CD4-positive, alpha-beta T cell treated with Interferon alpha-2 for 1 hour (primary cell): ENCODE measurements at regions not wholly inside any gene's neighbourhood (a gene's known extent, or its start where the extent isn't known, plus 50 kb on each side); places are given as distances from the start of the nearest gene placed in this dataset.
A peak's percentile ranks its signal among the peaks of the same experiment; 100 is the strongest.

Source experiments
- DNase-seq, 2 donors: peaks; one replicate each; pipeline ENCODE4 v3.0.0-alpha.2; 2020 to 2022

DNA sequence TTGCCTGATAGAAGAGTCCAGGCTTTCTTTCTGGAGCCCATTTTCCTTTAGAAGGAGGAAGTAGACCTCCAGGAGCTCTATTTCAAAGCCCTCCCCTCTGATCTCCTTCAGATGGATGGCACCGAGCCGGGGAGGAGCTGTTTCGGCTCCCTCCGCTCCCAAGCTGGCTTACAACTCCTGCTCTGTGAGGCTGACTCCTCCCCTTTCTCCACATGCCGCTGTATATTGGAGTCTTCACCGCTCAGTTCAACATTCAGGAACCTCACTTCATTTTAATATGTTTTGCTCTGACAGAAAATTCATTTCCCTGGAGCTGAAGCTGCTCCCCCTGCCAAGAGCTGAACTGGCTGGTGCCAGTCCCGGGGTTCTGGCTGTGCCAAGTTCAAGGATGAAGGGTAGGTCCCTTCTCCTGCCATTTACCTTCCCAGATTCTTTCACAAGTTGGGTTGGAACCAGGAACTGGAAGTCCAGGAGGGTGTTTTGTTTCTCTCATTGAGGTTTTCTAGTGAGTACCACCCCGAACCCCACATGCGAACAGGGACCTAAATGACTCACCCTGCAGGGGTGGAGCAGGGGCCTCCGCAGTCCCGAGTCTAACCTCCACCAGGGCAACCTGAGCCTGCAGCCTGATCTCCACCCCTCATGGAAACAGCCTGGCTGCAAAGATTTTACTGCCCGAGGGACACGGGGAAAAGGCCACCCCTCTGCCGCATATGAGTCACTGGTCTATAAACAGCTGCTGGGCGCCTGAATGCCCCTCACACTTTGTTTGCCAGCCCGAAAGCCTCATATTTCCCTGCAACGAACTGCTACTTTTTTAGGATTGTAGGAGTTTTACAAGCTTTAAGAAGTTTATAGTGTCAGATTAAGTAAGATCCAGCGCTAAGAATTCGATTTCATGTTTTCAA is 68.6 kb upstream of the FOXA2 start:
- DNase-seq: no peak

DNA sequence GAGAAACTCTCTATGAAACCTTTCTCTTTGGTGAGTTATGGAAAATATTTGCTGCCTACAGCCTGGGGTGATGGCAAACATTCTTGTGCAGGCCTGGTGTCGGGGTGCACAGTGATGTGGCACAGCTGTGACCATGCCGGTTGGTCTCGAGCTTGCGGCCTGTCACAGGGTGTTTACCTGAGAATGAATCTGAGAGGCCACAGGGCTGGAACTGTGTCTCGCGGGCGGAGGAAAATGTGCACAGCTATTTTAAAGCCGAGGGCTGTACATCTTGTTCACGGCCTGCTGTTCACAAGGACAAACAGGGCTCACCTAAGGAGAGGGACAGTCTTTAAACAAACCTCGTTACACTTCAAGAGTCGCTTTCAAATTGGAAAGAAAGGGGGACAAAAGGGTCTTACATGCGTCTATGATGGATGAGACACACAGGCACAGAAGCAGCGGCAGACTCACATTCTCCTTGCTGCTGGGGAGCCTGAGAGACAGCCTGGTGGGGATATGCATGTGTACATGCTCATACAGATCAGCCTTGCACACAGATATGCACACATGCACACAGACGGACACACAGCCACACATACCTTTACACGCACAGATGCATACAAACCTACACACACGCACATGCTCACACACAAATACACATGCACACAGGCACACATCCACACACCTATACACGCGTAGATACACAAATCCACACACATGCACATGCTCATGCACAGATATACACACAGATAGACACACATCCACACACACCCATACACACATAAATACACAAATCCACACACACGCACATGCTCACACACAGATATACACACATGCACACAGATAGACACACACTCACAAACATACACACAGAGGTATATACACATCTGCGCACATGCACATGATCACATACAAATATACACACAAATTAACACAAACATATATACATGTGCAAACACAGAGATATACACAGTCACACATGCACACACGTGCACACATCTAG is 69.6 kb upstream of the FOXA2 start:
- DNase-seq: no peak

DNA sequence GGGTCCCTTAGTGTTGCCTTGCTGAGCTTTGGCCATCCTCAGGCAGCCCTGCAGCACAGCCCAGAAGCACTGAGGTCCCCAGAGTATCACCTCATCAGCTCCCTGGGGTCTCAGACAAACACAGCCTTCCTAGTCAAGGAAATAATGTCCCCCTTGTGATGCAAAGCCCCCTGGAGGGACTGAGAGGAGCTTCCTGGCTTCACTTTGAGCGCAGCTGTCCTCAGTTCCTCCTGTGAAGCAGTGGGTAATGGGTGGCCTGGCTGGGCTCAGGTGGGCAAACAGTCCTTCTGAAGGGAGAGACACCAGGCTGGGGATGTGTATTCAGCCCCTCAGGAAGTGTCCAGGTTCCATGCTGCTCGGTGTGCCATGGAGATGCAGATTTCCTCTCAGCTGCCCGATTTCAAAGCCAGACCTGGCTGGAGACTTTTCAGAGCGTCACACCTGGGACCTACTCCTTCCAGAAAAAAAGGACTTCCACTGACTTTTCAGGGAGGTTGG is 79.2 kb upstream of the FOXA2 start:
- DNase-seq: no peak

DNA sequence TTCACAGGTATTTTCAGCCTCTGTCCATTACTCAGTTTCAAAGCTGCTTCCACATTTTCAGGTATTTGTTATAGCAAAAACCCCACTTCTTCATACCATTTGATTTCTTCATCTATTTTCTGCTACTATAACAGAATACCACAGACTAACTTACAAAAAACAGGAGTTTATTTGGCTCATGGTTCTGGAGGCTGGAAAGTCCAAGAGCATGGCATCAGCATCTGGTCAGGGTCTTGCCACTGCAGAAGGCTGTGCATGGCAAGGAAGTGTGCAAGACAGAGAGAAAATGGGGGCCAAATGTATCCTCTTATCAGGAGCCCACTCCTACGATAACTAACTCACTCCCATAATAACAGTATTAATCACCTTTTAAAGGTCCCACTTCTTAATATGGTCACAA is 82.8 kb upstream of the FOXA2 start:
- DNase-seq: no peak

DNA sequence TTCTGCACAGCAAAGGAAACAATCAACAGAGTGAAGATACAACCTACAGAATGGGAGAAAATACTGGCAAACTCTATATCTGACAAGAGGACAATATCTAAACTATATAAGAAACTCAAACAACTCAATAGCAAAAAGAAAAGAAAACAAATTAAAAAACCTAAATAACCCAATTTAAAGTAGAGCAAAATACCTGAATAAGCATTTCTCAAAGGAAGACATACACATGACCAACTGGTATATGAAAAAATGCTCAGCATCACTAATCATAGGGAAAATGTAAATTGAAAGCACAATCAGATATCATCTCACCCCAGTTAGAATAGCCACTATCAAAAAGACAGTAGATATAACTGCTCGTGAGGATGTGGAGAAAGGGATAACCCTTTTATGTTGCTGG is 87.8 kb upstream of the FOXA2 start:
- DNase-seq: no peak

DNA sequence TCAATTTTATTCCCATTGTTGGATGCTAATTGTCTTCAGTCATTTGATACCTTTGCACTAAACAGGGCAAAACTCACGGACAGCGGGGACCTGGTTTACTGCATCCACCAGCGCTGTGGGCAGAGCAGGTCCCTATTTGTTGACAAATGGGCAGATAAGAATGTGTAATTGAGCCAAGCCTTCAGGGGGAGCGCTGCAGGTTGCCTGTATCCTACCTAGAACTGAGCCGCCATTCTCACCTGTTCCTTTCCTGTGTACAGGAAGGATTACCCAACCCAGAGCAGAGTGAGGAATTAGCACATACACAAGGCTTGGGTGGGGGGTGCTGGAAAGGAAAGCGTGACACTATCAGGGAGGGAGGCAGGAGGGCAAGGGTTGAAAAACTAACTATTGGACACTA is 89.1 kb upstream of the FOXA2 start:
- no peak for DNase-seq

DNA sequence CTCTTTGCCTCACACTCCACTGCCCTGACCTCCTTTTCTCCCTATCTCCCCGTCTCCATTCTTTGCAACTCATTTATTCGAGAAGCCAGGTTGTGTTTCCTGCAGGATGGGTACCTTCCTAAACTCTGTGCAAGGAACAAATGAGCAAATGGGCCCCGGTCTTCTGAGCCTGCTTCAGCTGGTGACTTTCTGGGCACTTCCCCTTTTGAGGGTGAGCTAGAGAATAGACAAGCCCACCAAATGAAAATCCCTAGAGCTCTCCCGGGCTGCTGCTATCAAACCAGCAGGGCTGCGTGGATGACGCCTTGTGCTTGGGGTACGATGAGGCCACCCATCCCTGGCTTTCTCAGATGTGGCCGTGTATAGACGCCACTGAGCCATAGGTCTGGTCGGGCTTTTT is 91.0 kb upstream of the FOXA2 start:
- DNase-seq: no peak

DNA sequence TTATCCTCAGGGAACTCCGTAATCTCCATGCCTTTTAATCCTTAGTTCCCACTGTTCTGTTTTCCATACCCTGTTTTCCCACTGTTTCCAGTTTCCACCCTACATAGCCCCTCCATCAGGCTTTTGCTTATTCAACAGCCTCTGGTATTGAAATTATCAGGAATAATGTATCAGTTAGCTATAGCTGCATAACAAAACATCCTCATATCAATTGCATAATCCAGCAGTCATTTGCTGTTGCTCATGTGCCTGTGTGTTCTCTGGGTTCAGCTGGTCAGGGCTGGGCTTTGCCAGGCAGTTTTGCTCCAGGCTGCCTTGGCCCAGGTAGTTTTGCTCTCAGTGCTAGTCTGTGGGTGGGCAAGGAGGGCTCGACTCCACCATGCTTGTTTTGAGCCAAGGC is 94.3 kb upstream of the FOXA2 start:
- no peak for DNase-seq

DNA sequence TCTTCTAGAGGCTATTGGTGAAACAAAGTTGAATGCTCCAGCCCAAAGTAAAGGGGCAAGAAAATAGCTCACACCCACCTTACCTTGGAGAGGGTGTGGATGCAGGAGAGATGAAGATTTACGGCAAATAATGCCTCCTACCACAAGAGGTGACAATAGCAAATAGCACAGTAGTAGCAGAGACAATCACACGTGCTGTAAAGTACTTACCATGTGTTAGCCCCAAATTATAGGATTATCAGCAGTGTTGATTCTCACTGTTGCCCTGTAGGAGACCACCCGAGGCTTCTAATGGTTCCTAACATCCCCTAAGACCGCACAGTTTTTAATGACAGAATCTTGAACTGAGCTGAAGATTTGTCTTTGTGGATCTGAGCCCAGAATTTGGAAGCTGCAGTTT is 94.8 kb upstream of the FOXA2 start:
- no peak for DNase-seq

DNA sequence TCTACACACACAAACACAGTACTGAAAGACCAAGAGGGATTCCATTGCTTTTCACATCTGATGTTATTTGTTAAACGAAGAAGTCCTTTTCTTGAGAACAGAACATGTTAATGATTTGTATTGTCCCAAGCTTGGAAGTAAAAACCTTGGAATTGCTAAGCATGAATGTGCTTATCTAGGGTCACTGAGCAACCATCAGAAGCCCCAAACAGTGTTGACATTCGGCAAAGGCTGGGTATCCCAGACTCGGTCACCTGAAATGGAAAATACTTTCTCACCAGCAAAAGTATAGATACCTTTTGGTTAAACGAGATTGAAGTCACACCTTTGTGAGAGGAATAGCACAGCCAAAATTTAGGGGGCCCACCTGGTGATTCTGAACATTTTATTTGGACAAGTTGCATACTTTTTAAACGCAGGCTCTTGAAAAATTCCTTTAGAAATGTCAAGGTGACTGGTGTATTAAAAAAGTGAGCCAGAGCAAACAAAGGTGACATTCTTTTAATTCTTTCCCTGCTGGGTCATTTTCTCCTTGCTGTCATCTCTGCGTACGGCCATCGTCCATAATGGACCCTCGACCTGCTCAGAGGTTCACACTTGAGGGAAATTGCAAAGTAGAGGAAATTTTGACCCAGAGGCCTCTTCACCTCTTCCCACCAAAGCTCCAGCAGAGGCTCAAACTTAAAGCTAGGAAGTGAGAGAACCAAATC is 95.8 kb upstream of the FOXA2 start:
- no peak for DNase-seq

DNA sequence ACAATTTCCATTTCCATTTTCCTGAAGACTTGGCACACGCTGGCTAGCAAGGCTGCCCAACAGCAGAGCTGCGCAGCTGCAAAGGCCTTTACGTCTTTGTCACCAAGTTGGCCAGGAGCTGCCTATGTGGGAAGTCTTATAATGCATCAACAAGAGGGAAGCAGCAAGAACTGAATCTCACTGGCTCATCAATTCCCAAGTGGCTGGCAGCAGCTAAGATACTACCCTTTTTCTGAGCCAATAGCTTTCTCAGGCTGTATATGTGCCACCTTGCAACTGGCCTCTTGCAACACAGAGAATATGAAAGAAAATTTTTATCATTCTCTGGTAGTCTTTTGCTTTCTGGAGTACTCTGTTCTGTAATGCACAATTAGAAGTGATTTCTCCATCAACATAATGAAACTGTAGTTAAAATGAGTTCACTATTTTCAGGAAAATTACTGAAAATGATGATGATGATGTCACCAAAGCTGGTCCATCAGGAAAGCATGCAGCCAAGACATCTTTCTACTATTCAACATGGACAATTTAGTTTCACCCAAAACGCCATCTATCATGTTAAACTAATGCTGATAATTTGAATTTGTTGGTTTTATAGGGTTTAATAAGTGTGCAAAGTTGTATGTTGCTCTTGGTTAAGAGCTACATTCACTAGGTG is 97.3 kb upstream of the FOXA2 start:
- no peak for DNase-seq

DNA sequence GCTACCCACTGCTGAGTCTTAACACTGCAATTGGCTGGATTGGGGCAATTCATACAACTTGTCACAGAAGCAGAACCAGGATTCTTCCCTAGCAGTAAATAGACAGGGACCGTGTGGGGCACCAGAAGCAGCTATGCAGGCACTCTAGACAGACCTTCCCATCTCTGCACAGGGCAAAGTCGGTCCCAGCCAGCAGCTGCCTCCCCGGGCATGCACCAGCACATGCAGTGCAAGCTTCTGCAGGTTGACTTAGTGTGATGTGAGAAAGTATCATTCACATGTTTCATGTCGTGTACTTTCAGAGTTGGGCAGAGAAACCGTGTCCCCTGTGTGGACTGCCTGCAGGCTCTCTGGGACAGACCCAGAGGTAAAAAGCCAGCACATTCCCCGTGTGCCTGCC is 98.0 kb upstream of the FOXA2 start:
- DNase-seq: no peak

DNA sequence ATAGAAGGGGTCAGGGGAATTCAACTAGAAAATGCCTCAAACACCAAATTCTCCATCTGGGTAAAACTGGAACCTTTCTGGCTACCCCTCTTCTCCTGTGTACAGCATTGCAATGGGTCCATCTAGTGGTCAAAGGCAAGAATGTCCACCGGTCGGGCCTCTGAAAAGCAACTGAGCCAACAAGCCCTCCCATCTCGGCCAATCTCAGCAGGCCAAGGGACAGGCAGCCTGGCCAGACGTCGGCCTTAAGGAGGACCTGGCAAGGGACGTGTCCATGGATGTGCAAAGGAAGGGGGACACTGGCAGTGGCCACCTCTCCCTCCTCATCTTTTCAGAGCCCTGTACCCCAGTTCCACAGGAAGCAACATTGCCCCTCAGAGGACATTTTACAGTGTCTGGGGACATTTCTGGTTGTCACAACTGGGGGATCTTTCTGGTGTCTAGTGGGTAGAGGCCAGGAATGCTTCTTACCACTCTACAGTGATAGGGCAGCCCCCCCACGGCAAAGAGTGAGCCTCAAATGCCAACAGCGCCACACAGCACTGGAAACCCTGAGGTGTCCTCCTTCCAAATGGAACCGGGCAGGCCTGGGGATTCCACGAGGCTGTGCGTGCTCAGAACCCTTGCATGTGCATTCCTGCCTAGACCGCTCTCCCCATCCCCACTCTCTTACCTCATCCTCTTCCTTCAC is 99.8 kb upstream of the FOXA2 start:
- peak; percentile 23 to 32 for DNase-seq

DNA sequence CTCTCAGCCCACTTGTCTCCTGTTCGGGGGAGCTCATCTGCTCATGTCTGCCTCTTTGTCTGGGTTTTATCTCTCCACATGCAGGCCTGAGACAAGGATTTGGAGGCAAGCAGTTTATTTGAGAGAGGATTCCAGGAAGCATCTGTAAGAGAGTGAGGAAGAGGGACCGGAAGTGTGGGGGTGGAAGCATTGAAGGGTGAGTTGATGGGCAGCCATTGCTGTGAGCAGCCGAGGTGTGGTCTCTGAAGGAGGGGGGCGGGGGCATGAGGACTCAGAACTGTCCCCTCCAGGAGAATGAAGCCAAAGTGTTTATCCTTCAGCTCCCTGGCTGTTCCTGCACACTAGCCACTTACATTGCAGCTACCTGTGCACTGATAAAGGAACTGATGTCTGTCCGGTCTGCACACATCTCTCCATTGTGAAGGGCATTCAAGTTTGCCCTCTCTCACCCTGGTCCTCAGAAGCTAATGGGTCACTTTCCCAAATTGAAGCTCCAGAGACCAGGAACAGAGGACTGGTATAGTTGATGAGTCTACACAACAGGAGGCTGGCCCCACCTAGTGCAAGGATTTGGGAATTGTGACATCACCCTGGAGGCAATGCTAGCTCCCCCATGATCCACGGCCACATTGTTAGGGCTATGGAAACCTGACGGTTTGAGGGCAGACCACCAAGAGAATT is 100.5 kb upstream of the FOXA2 start:
- no peak for DNase-seq

DNA sequence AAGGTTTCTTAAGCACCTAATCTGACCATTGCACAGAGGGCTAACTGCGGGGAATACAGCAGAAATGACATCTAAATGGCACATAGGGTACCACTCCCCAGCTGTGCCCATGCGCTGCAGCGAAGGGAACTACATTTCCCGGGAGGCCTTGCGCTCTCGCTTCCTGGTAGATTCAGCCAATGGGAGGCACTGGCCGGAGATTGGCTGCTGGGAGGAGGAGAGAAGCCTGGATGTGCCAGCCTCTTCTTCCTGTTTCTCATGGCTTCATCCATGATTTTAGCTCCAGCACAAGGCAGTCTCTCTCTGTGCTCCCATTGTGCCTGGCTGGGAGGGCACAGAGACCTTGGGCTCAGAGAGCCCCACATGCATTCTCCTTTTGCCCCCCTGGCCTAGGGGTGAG is 101.7 kb upstream of the FOXA2 start:
- DNase-seq: no peak

DNA sequence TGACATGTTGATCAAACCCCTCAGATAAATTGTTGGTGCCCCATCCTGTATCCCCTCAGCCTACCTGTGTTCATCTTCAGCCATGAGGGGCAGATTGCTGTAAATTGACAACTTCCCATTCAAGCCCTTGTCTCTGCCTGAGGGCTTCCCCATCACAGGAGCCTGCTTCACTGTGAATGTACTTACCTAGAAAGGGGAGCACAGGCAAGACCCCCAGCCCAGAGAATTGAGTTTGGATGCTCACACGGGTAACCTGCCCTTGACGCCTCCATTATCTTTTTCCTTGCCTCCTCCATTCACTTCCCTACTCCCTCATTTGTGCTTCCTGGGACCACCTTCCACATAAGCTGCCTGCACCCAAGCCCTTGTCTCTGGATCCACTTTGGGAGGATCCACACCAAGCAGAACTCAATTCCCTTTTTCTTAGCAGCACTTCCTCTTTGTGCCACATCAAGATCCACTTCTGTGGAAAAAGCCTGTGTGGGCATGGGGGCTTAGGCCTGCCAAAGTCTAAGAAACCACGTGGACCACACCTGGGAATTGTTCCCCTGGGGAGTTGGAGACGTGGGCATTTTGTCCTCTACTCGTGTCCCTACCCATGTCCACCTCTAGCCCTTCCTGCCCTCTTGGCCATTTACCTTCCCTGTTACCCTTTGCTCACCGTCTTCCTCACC is 103.4 kb upstream of the FOXA2 start:
- DNase-seq: no peak

DNA sequence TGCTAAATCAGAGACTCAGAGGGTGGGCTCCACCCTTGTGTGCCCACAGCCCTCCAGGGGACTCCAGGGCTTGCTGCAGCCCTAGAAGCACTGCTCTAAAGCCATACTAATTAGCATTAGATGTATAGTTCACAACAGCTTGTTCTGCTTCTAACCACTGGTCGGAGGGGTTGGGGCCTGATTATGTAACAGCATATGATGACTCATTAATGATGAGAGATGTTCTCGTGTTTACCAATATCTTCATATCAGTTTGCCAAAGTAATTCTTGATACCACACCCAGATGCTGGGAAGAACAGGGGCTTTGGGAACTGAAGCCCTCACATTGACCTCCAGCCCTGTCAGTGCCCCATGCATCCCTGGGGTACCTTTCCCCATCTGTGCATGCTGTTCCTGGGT is 104.1 kb upstream of the FOXA2 start:
- no peak for DNase-seq

DNA sequence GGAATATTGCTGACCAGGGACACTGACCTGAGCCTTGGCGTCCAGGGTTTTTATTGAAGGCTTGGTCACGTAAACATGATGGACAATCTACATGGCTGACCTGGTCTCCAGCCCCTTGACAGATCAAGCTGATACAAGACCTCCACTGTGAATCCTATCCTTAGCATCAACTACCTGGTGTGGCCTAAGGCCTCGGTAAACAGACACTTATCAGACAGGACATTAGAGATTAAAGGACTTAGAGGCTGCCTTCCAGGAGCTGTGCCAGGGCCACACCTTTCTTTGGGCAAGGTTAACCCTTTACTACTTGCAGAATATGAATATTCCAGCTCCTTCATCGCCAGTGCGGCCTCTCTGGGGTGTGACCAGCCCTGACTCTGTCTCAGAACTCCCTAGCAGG is 104.9 kb upstream of the FOXA2 start:
- DNase-seq: no peak

DNA sequence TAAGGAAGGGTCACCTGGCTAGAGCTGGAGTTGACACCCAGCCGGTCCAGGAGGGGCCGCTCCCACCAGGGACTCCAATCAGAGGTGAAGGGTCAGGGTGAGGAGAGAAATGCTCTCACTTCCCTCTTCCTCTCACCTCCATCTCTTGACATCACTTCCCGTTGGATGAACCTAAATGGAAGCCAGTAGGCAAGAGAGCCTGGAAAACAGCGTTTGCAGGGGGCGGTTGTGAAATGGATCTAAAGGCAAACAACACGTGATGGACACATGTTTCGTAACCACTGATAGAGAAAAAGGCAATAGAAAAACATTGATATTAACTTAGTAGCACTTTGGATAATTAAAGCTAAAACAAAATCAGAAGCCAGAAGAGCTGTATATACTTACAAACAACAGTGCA is 105.6 kb upstream of the FOXA2 start:
- DNase-seq: no peak

DNA sequence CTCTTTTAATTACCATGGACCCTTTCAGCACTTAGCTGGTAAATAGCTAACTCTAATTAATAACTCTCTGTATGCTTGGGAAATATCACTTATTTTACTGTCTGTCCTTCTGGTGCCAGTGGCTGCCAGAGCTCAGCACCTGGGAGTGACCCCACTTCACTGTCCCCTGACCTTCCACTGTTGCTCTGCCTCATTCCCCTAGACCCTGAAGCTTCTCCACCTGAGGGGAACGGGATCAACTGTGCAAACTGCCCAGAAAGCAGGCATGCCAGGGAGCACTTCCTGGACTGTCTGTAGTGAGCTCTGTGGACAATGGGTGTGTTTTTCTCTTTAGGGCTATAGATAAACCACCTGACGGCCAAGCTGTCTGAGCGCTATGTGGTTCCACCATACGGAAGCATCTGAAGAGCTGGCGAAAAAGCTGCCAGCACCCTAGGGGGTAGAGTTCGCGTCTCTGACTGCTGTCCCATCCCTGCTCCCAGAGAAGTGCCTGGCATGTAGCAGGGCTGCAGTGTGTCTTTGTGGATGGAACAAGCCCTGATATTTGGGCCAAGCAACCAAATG is 106.3 kb upstream of the FOXA2 start:
- no peak for DNase-seq
